ENCODE measurements at regions not wholly inside any gene's neighbourhood (a gene's known extent, or its start where the extent isn't known, plus 50 kb on each side); places are given as distances from the start of the nearest gene placed in this dataset.

DNA sequence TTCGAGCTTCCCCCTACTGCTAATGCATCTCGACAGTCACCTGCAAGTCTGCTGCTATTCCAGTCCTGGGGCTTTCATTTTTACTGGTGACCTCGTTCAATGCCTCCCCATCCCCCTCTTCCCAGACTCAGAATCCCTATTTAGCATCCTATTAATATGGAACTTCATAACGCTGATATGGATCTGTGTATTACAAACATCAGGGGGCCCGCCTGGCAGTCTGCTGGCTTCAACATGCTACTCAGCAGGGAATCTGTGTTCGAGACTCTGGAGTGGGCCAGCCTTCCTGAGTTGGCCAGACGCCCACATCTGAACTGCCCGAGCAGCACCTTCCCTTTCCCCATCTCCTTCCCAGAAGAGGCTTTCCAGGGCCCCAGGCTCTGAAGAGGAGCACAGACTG lies 173.9 kb upstream of the PPARGC1A start:
- intact Hi-C loops (cut with DNase I; ENCODE audit: low total_unique reads) (loop anchor here (10.0 kb wide), 1 partner anchor 521 kb away; the partner anchor contains the start of gene DHX15), in situ Hi-C loops (cut with MboI; ENCODE audit: low sequenced_read_pairs in 4 of 4) (no loop called here)
- Histone ChIP-seq H3K27me3 (no peaks in the 10 kb centered on the region), H3K27ac (no peak overlapping the region), H3K36me3 (no peaks in the 10 kb centered on the region), H3K9me3 (no peaks in the 10 kb centered on the region), H3K4me1 (peaks cover 5 to 6% of the 10 kb centered on the region in 2 donors), H3K4me3 (no peak overlapping the region)
- TF ChIP-seq, protein P1, sequence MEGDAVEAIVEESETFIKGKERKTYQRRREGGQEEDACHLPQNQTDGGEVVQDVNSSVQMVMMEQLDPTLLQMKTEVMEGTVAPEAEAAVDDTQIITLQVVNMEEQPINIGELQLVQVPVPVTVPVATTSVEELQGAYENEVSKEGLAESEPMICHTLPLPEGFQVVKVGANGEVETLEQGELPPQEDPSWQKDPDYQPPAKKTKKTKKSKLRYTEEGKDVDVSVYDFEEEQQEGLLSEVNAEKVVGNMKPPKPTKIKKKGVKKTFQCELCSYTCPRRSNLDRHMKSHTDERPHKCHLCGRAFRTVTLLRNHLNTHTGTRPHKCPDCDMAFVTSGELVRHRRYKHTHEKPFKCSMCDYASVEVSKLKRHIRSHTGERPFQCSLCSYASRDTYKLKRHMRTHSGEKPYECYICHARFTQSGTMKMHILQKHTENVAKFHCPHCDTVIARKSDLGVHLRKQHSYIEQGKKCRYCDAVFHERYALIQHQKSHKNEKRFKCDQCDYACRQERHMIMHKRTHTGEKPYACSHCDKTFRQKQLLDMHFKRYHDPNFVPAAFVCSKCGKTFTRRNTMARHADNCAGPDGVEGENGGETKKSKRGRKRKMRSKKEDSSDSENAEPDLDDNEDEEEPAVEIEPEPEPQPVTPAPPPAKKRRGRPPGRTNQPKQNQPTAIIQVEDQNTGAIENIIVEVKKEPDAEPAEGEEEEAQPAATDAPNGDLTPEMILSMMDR (IDR thresholded peaks at IDR 0.05 in 4 of 5, conservative IDR thresholded peaks at IDR 0.05 in 1 of 5) = no peak
- no peak for TF ChIP-seq POLR2A (IDR thresholded peaks at IDR 0.05)
- no peak for DNase-seq
- ATAC-seq = no peak

DNA sequence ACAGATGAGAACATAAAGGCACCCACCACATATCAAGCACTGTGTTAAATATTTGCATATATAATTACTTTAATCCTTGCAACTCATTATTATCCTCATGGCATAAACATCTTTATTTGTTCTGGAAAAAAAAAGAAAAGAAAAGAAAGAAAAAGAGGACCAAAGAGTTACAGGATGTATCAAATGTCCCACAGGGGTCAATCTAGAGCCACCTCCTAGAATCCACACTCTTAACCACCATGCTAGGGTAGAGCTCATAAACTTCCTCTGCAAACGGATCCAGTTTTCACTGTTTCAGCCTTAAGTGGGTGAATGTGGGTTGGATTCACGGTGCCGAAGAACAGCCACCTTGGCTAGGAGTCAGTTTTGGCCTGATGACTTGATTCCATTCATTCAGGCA lies 171.1 kb upstream of the PPARGC1A start:
- Histone ChIP-seq H3K4me3 (no peak overlapping the region), H3K4me1 (no peaks in the 10 kb centered on the region), H3K36me3 (no peaks in the 10 kb centered on the region), H3K27me3 (no peaks in the 10 kb centered on the region), H3K9me3 (no peaks in the 10 kb centered on the region), H3K27ac (no peak overlapping the region)
- intact Hi-C loops (cut with DNase I; ENCODE audit: low total_unique reads) (loop anchor here (10.0 kb wide), 1 partner anchor 524 kb away; the partner anchor contains the start of gene DHX15), in situ Hi-C loops (cut with MboI; ENCODE audit: low sequenced_read_pairs in 4 of 4) (no loop called here)
- TF ChIP-seq POLR2A (IDR thresholded peaks at IDR 0.05) = no peak
- TF ChIP-seq, protein P1 (IDR thresholded peaks at IDR 0.05 in 4 of 5, conservative IDR thresholded peaks at IDR 0.05 in 1 of 5) = no peak
- DNase-seq (no peak), ATAC-seq (no peak)

GRCh38 chr4:24059839-24060238 lies 170.0 kb upstream of the PPARGC1A start:
- DNase-seq (no peak), ATAC-seq (no peak)
- Histone ChIP-seq H3K4me1 (peaks cover 1 to 3% of the 10 kb centered on the region in 2 donors), H3K36me3 (no peaks in the 10 kb centered on the region), H3K27me3 (no peaks in the 10 kb centered on the region), H3K4me3 (no peak overlapping the region), H3K9me3 (no peaks in the 10 kb centered on the region), H3K27ac (no peak overlapping the region)
- no peak for TF ChIP-seq POLR2A (IDR thresholded peaks at IDR 0.05)
- TF ChIP-seq, protein P1 (IDR thresholded peaks at IDR 0.05 in 4 of 5, conservative IDR thresholded peaks at IDR 0.05 in 1 of 5) = no peak
- intact Hi-C loops (cut with DNase I; ENCODE audit: low total_unique reads) = loop anchor here (10.0 kb wide), 1 partner anchor 525 kb away; the partner anchor contains the start of gene DHX15
- in situ Hi-C loops (cut with MboI; ENCODE audit: low sequenced_read_pairs in 4 of 4) = no loop called here

- no peak for TF ChIP-seq POLR2A (IDR thresholded peaks at IDR 0.05)
- TF ChIP-seq, protein P1 (IDR thresholded peaks at IDR 0.05 in 4 of 5, conservative IDR thresholded peaks at IDR 0.05 in 1 of 5) = no peak
- Histone ChIP-seq H3K27me3 (no peaks in the 10 kb centered on the region), H3K4me1 (peaks cover 3 to 5% of the 10 kb centered on the region in 2 donors), H3K36me3 (no peaks in the 10 kb centered on the region), H3K9me3 (no peaks in the 10 kb centered on the region), H3K4me3 (no peak overlapping the region), H3K27ac (no peak overlapping the region)
- intact Hi-C loops (cut with DNase I; ENCODE audit: low total_unique reads) = no loop called here
- DNase-seq (no peak), ATAC-seq (no peak)
- in situ Hi-C loops (cut with MboI; ENCODE audit: low sequenced_read_pairs in 4 of 4) = no loop called here
Observed at GRCh38 chr4:24057915-24058559, 168.2 kb upstream of the PPARGC1A start.
